ENCODE measurements at regions not wholly inside any gene's neighbourhood (a gene's known extent, or its start where the extent isn't known, plus 50 kb on each side); places are given as distances from the start of the nearest gene placed in this dataset.

GRCh38 chr16:88289001-88289400 lies 93.8 kb upstream of the ZNF469 start:
- TF ChIP-seq CTCF (IDR thresholded peaks at IDR 0.05) (no peak), MAX (IDR thresholded peaks at IDR 0.05) (no peak), BHLHE40 (IDR thresholded peaks at IDR 0.05; ENCODE audit: low read depth, low read length) (no peak), KDM1A (IDR thresholded peaks at IDR 0.05; ENCODE audit: low read depth) (no peak), NR3C1 (IDR thresholded peaks at IDR 0.05) (no peak), ZSCAN20 (CRISPR knock-in tag; IDR thresholded peaks at IDR 0.05) (no peak), JUN (IDR thresholded peaks at IDR 0.05) (no peak), POLR2A (IDR thresholded peaks at IDR 0.05; ENCODE audit: low read length) (no peak), CEBPB (IDR thresholded peaks at IDR 0.05) (no peak), CHD2 (IDR thresholded peaks at IDR 0.05; ENCODE audit: low read length, partially characterized antibody) (no peak), HES2 (IDR thresholded peaks at IDR 0.05) (no peak), SMC3 (IDR thresholded peaks at IDR 0.05) (no peak), RNF2 (IDR thresholded peaks at IDR 0.05; ENCODE audit: borderline replicate concordance, low read depth) (no peak), EHMT2 (IDR thresholded peaks at IDR 0.05; ENCODE audit: low read depth) (no peak)
